ENCODE measurements at regions not wholly inside any gene's neighbourhood (a gene's known extent, or its start where the extent isn't known, plus 50 kb on each side); places are given as distances from the start of the nearest gene placed in this dataset.

DNA sequence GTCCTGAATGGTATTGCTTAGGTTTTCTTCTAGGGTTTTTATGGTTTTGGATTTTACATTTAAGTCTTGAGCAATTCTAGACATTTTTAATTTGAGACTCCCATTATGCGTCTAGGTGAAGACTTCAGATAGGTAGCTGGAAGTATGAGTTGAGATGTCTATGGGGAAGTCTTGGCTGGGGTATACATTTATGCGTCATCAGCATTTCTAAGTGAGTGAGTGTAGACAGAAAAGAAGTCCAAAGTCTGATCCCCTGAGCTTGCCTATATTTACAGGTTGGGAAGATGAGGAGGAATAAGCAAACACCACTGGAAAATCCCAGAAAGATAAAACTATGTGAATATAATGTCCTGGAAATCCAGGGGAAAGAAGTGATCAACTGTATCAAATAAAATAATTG is 68.9 kb downstream of the KCNJ2 start:
- Histone ChIP-seq H2AFZ (ENCODE audit: low read length) (no peak overlapping the region), H3K9me2 (ENCODE audit: low read depth, low read length) (no peaks in the 10 kb centered on the region), H3K27ac (ENCODE audit: low read depth, low read length, poor library complexity, severe bottlenecking) (no peak overlapping the region), H3K79me2 (ENCODE audit: insufficient read depth, low read length) (no peaks in the 10 kb centered on the region), H3K4me1 (ENCODE audit: insufficient read depth, low read length, severe bottlenecking) (no peaks in the 10 kb centered on the region), H3K36me3 (ENCODE audit: insufficient read depth, low read length) (no peaks in the 10 kb centered on the region), H3K4me3 (ENCODE audit: low read depth, low read length, poor library complexity, severe bottlenecking) (no peak overlapping the region), H3F3A (ENCODE audit: insufficient read depth, low read length) (no peaks in the 10 kb centered on the region), H3K9ac (ENCODE audit: low read length) (no peak overlapping the region), H3K27me3 (ENCODE audit: insufficient read depth, low read length) (no peaks in the 10 kb centered on the region), H3K9me3 (ENCODE audit: low read length) (no peaks in the 10 kb centered on the region), H3K4me2 (ENCODE audit: low read length) (no peak overlapping the region), H4K20me1 (ENCODE audit: insufficient read depth, low read length) (no peaks in the 10 kb centered on the region)
- TF ChIP-seq, protein P1, sequence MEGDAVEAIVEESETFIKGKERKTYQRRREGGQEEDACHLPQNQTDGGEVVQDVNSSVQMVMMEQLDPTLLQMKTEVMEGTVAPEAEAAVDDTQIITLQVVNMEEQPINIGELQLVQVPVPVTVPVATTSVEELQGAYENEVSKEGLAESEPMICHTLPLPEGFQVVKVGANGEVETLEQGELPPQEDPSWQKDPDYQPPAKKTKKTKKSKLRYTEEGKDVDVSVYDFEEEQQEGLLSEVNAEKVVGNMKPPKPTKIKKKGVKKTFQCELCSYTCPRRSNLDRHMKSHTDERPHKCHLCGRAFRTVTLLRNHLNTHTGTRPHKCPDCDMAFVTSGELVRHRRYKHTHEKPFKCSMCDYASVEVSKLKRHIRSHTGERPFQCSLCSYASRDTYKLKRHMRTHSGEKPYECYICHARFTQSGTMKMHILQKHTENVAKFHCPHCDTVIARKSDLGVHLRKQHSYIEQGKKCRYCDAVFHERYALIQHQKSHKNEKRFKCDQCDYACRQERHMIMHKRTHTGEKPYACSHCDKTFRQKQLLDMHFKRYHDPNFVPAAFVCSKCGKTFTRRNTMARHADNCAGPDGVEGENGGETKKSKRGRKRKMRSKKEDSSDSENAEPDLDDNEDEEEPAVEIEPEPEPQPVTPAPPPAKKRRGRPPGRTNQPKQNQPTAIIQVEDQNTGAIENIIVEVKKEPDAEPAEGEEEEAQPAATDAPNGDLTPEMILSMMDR (IDR thresholded peaks at IDR 0.05; ENCODE audit: low read length): no peak
- no peak for TF ChIP-seq EZH2 (IDR thresholded peaks at IDR 0.05; ENCODE audit: borderline replicate concordance, low read length)

- H3K4me2 ChIP-seq (ENCODE audit: low read length): no peak overlapping the region
These were observed 69.3 kb downstream of the KCNJ2 start for GRCh38 chr17:70238646-70239045.

GRCh38 chr17:70239391-70239826 is 70.1 kb downstream of the KCNJ2 start:
- Histone ChIP-seq H3K36me3 (ENCODE audit: insufficient read depth, low read length) (no peaks in the 10 kb centered on the region), H3K4me3 (ENCODE audit: low read depth, low read length, poor library complexity, severe bottlenecking) (no peak overlapping the region), H3K79me2 (ENCODE audit: insufficient read depth, low read length) (no peaks in the 10 kb centered on the region), H3K27ac (ENCODE audit: low read depth, low read length, poor library complexity, severe bottlenecking) (no peak overlapping the region), H2AFZ (ENCODE audit: low read length) (no peak overlapping the region), H3K9me3 (ENCODE audit: low read length) (no peaks in the 10 kb centered on the region), H3K4me2 (ENCODE audit: low read length) (no peak overlapping the region), H3K9ac (ENCODE audit: low read length) (no peak overlapping the region), H3K27me3 (ENCODE audit: insufficient read depth, low read length) (no peaks in the 10 kb centered on the region), H4K20me1 (ENCODE audit: insufficient read depth, low read length) (no peaks in the 10 kb centered on the region), H3F3A (ENCODE audit: insufficient read depth, low read length) (no peaks in the 10 kb centered on the region), H3K4me1 (ENCODE audit: insufficient read depth, low read length, severe bottlenecking) (no peaks in the 10 kb centered on the region), H3K9me2 (ENCODE audit: low read depth, low read length) (no peaks in the 10 kb centered on the region)
- TF ChIP-seq EZH2 (IDR thresholded peaks at IDR 0.05; ENCODE audit: borderline replicate concordance, low read length): no peak
- TF ChIP-seq, protein P1 (IDR thresholded peaks at IDR 0.05; ENCODE audit: low read length): no peak

More at GRCh38 chr17:70238646-70239045, 69.3 kb downstream of the KCNJ2 start:
- no peaks in the 10 kb centered on the region for H3K9me2 ChIP-seq (ENCODE audit: low read depth, low read length)
- no peaks in the 10 kb centered on the region for H3K9me3 ChIP-seq (ENCODE audit: low read length)
- TF ChIP-seq, protein P1 (IDR thresholded peaks at IDR 0.05; ENCODE audit: low read length): no peak
- TF ChIP-seq EZH2 (IDR thresholded peaks at IDR 0.05; ENCODE audit: borderline replicate concordance, low read length): no peak
- no peaks in the 10 kb centered on the region for H4K20me1 ChIP-seq (ENCODE audit: insufficient read depth, low read length)
- H3K4me1 ChIP-seq (ENCODE audit: insufficient read depth, low read length, severe bottlenecking): no peaks in the 10 kb centered on the region
- H3K27ac ChIP-seq (ENCODE audit: low read depth, low read length, poor library complexity, severe bottlenecking): no peak overlapping the region
- no peaks in the 10 kb centered on the region for H3K27me3 ChIP-seq (ENCODE audit: insufficient read depth, low read length)
- H2AFZ ChIP-seq (ENCODE audit: low read length): no peak overlapping the region
- no peak overlapping the region for H3K4me3 ChIP-seq (ENCODE audit: low read depth, low read length, poor library complexity, severe bottlenecking)
- H3F3A ChIP-seq (ENCODE audit: insufficient read depth, low read length): no peaks in the 10 kb centered on the region
- no peaks in the 10 kb centered on the region for H3K79me2 ChIP-seq (ENCODE audit: insufficient read depth, low read length)
- H3K9ac ChIP-seq (ENCODE audit: low read length): no peak overlapping the region
- no peaks in the 10 kb centered on the region for H3K36me3 ChIP-seq (ENCODE audit: insufficient read depth, low read length)

Measured in OCI-LY1 (cell line).